HL-60 (cell line): ENCODE measurements at regions not wholly inside any gene's neighbourhood (a gene's known extent, or its start where the extent isn't known, plus 50 kb on each side); places are given as distances from the start of the nearest gene placed in this dataset.

Experiments used
- CTCF ChIP-seq: IDR thresholded peaks from one replicate; pipeline ENCODE4 v1.5.1; 2011; ENCODE audit warnings: low read length, control low read depth, inconsistent platforms; ENCODE audit not compliant: insufficient read depth
- GABPA ChIP-seq: IDR thresholded peaks from 2 replicates; pipeline ENCODE4 v1.6.1; 2012; ENCODE audit warnings: low read depth
- REST ChIP-seq: IDR thresholded peaks from 2 replicates; pipeline ENCODE4 v1.6.1; 2012; ENCODE audit warnings: low read depth; ENCODE audit not compliant: insufficient replicate concordance
- SPI1 ChIP-seq: IDR thresholded peaks from 2 replicates; pipeline ENCODE4 v1.6.1; 2012; ENCODE audit warnings: low read depth, mild to moderate bottlenecking, borderline replicate concordance

- no peak for TF ChIP-seq CTCF
- TF ChIP-seq SPI1: no peak
- no peak for TF ChIP-seq REST
- no peak for TF ChIP-seq GABPA
Measured at GRCh38 chr18:77517901-77518300, 268.3 kb downstream of the GALR1 start.
